GM12872 (cell line): ENCODE measurements at regions not wholly inside any gene's neighbourhood (a gene's known extent, or its start where the extent isn't known, plus 50 kb on each side); places are given as distances from the start of the nearest gene placed in this dataset.

Experiments used
- TF ChIP-seq, protein P1 (sequence below): IDR thresholded peaks from 3 replicates; pipeline ENCODE4 v1.5.1; 2011; ENCODE audit warnings: low read depth, mild to moderate bottlenecking, low read length, moderate library complexity; ENCODE audit not compliant: insufficient read depth

DNA sequence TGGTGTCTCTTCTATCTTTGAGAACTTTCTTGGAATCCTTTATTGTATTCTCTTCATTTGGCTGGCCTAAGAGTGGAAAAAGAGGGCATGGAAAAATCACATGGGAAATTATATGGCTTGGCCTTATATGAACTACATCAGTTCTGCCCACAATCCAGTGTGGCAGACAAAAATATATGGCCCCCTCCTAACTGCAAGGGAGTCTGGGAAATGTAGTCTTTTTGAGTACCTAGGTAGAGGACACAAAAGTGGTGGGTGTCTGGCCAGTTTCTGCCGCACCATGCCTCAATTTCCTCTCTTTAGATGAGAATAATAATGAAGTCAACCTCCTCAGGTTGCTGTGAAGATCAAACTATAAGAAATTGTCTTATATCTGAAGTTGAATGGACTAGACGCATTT is 109.3 kb downstream of the SCP2D1 start:
- TF ChIP-seq, protein P1, sequence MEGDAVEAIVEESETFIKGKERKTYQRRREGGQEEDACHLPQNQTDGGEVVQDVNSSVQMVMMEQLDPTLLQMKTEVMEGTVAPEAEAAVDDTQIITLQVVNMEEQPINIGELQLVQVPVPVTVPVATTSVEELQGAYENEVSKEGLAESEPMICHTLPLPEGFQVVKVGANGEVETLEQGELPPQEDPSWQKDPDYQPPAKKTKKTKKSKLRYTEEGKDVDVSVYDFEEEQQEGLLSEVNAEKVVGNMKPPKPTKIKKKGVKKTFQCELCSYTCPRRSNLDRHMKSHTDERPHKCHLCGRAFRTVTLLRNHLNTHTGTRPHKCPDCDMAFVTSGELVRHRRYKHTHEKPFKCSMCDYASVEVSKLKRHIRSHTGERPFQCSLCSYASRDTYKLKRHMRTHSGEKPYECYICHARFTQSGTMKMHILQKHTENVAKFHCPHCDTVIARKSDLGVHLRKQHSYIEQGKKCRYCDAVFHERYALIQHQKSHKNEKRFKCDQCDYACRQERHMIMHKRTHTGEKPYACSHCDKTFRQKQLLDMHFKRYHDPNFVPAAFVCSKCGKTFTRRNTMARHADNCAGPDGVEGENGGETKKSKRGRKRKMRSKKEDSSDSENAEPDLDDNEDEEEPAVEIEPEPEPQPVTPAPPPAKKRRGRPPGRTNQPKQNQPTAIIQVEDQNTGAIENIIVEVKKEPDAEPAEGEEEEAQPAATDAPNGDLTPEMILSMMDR: no peak

DNA sequence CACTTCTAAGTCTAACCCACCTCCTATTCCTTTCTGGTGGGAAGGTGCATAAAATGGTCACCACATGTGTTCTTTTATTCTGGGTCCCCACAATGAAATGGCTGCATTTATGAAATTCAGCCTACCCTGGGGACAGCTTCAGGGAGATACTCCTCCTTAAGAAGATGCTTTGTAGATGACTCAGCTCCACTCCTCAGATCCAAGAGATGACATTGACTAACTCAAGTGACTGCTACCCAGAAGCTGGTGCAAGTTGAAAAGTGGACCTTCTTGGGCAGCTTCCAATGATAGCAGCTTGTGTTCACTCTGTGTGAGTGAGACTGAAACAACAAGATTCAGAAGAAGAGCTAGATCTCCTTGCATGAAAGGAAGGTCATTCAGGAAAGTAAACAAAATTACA is 113.4 kb downstream of the SCP2D1 start:
- TF ChIP-seq, protein P1: no peak

DNA sequence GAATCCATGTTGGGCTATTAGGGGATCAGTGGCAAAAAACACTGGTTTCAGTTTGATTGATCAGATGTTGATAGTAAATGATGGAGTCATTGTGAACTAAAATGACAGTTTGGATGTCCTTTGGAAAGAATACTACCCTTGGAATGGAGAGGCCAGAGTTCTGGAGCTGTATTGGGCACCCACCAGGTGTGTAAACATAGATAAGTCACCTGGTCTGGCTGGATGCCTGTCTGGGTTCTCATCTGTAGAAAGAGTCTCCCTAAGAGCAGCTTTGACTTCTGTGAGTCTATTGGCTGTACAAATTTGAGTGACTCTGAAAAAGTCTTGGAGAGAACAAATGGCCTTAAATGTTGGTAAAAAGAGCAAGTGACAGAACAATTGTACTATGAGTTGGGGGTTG is 115.0 kb downstream of the SCP2D1 start:
- TF ChIP-seq, protein P1: no peak

DNA sequence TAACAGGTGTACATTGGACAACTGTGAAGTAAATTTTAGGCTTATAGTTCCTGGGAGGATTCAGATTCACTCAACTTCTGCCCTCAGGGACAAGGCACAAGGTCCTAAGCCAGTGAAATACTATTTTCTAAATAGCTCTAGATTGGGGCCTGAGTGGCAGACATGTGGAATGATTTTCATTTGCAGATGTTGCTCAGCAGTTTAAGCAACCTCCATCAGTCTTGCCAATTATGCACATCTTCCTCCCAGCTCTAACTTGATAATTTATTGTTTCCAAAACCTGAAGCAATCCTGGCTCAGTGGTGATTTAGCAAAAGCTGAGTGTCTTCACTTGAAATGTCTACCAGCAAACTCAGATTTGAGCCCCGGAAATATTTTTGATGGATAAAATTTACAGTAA is 116.2 kb downstream of the SCP2D1 start:
- TF ChIP-seq, protein P1: no peak

DNA sequence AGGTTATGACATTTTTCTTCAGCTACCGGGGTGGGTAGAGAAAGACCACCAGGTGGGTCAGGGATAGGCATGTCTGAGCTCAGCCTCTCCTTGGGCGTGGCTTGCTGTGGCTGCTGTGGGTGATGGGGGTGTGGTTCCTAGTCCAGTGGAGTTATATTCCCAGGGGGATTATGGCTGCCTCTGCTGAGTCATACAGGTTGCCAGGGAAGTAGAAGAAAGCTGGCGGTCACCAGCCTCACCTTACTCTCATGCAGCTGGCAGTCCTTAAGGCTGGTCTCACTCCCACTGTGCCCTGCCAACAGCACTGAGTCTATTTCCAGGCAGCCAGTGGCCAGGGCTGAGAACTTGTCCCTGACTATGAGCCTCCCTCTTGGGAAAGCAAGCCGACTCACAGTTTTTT is 130.0 kb downstream of the SCP2D1 start:
- TF ChIP-seq, protein P1: no peak

DNA sequence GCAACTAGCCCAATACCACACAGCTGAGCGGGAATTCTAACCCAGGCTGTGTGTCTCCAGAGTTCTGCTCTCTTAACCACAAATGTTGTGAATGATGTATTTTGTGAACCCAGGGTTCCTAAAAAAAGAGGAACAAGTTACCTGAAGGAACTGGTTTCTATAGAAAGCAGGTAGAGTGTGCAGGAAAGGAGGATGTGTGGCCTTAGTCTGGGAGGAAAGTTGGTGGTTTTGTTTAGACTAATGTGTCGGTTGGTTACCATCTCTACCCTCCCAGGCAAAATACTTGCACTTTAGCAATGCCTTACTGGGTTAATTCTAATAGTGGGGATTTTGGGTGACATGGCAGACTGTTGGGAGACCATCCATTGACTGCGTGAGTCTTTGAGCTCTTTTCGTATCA is 143.3 kb downstream of the SCP2D1 start:
- TF ChIP-seq, protein P1: no peak

DNA sequence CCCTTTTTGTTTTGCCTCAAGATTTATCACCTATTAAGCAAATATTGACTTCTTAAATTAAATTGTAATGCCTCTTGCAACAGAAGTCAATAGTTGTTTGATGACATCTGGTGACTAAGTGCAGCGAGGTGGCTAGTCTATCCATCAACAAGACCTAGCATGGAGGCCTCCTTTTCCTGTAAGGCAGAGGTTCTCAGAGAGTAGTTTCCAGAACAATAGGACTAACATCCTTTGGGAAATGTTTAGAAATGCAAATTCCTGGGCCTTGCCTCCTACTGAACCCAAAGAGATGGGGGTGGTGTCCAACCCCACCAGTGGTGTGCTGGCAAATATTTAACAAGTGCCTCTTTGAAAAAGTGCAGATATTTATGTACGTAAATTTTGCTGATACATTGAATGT is 143.7 kb downstream of the SCP2D1 start:
- TF ChIP-seq, protein P1: no peak

DNA sequence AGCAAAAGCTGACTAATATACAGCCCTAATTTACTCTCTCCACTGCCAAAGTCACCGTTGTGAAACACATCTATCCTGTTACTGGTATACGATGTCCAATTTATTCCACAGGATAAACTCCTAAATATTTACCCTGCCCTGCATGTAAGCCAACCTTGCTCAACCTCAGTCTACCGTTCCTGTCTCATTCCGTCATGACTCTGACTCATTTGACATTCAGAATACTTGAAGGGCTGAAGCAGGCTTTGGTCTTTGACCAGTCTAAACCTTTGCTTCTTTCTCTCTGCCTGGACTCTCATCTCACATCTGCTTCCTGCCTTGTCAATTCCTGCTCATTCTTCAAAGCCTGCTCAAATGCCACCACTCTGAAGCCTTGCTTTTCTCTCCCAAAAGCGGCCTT is 157.5 kb downstream of the SCP2D1 start:
- TF ChIP-seq, protein P1: no peak
